GM20000 (cell line): ENCODE measurements at regions not wholly inside any gene's neighbourhood (a gene's known extent, or its start where the extent isn't known, plus 50 kb on each side); places are given as distances from the start of the nearest gene placed in this dataset.

Experiments used
- DNase-seq: peaks from one replicate; pipeline ENCODE4 v3.0.0; 2012; ENCODE audit warnings: low spot score
- TF ChIP-seq, protein P1 (sequence below): IDR thresholded peaks from 2 replicates; pipeline ENCODE4 v1.5.1; 2012; ENCODE audit warnings: mild to moderate bottlenecking, control low read depth; ENCODE audit errors: extremely low read depth, missing control alignments

DNA sequence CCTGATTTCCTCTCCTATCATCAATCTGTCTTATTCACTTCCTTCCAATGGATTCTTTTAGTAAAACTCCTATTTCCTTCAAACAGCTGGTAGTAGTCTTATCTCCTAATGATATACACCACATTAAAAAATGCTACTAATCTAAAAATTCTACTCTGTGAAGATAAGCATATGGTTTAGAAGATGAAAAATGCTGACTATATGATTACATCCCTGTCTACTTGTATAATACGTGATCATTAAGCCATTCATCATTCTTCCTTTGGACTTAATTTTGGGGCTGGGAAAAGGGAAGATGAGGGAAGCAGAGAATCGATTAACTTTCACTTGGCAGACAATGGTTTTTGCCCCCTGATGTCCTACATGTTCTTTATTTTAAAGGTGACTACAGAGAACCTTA is 453.1 kb downstream of the NSUN3 start:
- TF ChIP-seq, protein P1, sequence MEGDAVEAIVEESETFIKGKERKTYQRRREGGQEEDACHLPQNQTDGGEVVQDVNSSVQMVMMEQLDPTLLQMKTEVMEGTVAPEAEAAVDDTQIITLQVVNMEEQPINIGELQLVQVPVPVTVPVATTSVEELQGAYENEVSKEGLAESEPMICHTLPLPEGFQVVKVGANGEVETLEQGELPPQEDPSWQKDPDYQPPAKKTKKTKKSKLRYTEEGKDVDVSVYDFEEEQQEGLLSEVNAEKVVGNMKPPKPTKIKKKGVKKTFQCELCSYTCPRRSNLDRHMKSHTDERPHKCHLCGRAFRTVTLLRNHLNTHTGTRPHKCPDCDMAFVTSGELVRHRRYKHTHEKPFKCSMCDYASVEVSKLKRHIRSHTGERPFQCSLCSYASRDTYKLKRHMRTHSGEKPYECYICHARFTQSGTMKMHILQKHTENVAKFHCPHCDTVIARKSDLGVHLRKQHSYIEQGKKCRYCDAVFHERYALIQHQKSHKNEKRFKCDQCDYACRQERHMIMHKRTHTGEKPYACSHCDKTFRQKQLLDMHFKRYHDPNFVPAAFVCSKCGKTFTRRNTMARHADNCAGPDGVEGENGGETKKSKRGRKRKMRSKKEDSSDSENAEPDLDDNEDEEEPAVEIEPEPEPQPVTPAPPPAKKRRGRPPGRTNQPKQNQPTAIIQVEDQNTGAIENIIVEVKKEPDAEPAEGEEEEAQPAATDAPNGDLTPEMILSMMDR = no peak
- no peak for DNase-seq

DNA sequence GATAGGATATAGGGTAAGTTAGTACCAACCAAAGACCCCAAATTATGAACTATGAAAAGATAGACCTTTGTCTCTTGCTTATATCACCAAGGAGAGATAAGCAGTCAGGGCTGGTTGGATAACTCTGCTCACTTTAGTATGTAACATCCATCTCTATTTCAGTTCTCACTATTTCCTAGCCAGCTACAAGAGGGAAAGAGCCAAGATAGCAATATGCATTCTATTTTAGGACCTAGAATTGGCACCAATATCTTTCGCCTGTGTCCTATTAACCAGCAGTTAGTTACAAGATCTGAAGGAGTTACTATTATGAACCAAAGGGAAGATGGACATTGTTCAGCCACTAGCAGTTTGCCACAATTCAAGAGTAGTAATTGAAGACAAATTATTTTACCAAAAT is 457.5 kb downstream of the NSUN3 start:
- TF ChIP-seq, protein P1 = no peak
- no peak for DNase-seq

DNA sequence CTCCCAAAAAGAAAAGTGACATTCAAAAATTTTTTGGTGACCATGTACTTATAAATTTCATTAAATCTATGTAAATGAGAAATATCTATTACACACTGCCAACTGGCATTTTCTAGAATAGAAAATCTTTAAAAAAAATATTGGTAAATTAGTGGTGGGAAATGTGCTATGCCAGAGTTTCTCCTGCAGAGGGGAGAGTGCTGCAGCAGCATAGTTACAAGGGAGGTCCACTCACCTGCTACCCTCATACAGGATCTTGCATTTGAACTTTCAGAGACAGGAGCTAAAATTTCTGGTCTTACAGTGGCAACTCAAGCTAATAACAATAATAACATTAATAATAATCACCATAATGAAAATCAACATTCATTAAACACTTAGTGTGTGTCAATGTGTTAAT is 459.6 kb downstream of the NSUN3 start:
- TF ChIP-seq, protein P1 = no peak
- DNase-seq = no peak

DNA sequence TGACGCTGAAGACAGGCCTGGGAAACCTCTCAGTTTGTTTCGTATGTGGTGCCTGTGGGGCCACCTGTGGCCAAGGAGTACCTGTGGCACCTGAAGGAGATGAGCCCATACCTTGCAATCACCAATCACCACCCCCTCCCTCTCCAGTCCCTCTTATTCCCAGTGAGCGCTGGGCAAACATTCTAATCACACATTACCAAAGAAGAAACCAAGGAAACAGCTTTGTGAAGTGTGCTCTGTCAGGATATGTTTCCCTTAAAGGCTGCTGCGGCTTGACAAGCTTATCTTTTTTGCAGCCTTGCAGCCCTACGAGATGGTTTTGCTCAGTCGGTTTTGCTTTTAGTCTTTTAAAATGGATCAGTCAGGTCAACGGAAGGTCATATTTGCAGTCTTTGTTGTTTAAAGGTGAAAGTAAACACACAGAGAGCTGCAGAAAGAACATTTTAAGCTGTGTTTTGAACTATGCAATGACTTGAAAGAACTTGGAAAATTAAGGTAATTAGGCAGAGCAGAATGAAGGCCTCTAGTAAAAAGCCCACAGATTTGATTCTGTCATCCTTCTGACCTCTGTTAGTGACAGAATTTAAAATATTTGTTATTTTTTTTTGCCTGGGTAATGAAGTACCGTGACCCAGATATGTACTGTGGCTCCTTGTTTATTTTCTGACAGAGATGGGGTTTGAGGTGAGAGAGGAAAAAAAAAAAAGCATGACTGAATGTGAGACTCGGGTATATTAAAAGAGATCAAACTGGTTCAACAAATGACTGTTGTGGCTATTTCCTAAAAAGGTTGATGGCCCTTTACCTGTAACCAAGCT is 461.4 kb downstream of the NSUN3 start:
- TF ChIP-seq, protein P1 = no peak
- no peak for DNase-seq

DNA sequence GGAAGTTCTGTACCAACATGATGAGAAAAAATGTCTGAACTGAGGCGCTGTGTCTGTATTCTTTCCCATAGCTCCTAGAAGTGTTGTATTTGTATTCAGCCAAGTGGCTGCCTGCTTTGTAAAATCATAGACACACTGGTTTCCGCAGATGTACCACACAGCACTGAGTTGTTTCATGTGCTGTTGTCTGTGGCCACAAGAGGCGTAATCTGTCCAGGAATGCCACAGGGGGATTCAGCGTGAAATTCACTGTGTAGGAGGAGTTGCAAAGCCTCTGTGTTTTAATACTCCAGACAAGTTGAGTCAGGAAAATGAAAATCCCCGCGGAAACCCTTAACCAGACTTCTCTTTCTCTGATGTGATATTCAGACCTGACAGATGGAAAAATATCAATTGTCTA is 462.2 kb downstream of the NSUN3 start:
- TF ChIP-seq, protein P1 = no peak
- no peak for DNase-seq

DNA sequence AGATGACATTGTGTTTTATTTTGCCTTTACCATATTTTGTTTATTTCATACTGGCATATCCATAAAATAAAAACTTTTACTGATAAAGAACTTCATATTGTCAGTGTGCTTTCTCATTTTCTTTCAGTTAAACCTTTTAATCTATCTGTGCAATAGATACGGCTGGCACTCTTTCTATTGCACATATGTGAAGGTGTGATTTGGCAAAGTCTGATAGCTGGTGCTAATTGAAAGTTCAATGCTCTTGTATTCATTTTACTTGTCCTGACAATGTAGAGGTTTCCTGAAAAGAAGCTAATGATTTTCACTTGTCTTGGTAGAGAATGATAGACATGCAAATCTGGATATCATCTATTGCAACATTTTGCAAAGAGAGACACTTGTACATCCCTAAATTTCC is 467.0 kb downstream of the NSUN3 start:
- no peak for DNase-seq
- TF ChIP-seq, protein P1 = no peak

DNA sequence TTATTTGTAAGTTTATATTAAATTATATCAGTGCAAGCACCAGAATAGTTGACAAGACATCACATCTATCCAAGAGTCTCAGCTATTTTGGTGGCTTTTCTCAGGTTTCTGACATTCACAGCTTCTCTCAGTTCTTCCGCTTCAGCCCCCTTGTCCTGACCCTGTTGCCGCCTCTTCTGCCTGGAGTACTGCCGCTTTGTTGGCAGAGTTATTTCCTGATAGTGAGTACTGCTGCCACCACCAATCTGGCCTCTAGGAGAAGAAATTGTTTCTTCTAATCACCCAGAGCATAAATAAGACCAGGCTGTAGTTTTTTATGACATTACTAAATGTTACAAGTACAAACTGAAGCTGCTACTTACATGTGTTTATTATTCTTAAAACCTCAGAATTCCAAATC is 470.1 kb downstream of the NSUN3 start:
- DNase-seq = no peak
- TF ChIP-seq, protein P1 = no peak
